ENCODE measurements at regions not wholly inside any gene's neighbourhood (a gene's known extent, or its start where the extent isn't known, plus 50 kb on each side); places are given as distances from the start of the nearest gene placed in this dataset.

DNA sequence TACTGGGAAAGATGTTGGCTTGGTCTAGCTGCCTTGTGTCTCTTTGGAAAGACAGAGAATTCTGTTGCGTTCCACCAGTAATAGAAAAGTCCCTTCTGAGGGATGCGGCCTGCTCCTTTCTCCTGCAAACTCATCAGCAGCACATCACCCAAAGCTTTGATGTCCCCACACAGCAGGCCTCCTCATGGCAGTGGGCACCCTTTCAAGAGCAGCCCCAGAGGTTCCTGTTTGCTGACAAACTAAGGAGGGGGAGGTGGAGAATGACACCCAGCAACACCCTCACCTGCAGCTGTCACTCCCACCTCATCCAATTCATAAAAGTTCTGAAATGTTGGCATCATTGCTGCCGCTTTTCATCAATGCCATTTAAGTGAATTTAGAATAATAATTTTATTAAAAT lies 556.6 kb downstream of the BCL11A start:
- TF ChIP-seq, protein P1, sequence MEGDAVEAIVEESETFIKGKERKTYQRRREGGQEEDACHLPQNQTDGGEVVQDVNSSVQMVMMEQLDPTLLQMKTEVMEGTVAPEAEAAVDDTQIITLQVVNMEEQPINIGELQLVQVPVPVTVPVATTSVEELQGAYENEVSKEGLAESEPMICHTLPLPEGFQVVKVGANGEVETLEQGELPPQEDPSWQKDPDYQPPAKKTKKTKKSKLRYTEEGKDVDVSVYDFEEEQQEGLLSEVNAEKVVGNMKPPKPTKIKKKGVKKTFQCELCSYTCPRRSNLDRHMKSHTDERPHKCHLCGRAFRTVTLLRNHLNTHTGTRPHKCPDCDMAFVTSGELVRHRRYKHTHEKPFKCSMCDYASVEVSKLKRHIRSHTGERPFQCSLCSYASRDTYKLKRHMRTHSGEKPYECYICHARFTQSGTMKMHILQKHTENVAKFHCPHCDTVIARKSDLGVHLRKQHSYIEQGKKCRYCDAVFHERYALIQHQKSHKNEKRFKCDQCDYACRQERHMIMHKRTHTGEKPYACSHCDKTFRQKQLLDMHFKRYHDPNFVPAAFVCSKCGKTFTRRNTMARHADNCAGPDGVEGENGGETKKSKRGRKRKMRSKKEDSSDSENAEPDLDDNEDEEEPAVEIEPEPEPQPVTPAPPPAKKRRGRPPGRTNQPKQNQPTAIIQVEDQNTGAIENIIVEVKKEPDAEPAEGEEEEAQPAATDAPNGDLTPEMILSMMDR (IDR thresholded peaks at IDR 0.05), result no peak
- TF ChIP-seq POLR2AphosphoS5 (IDR thresholded peaks at IDR 0.05) (no peak), EP300 (IDR thresholded peaks at IDR 0.05; ENCODE audit: low read depth) (no peak), POLR2A (IDR thresholded peaks at IDR 0.05) (no peak)

Measured in transverse colon (tissue), 4 donors.